SK-N-SH treated with all-trans-retinoic acid at 6 μM for 48 hours (cell line): ENCODE measurements at regions not wholly inside any gene's neighbourhood (a gene's known extent, or its start where the extent isn't known, plus 50 kb on each side); places are given as distances from the start of the nearest gene placed in this dataset.

Source experiments
- TCF4 ChIP-seq: fragments of 250-450 bp; sonication (Bioruptor Pico); IDR thresholded peaks from 2 replicates; pipeline ENCODE4 v1.8.0; 2021; ENCODE audit warnings: mild to moderate bottlenecking, moderate library complexity, borderline replicate concordance
- TOX ChIP-seq: fragments of 250-450 bp; sonication (Bioruptor Pico); IDR thresholded peaks from 2 replicates; pipeline ENCODE4 v1.8.0; 2021; ENCODE audit warnings: mild to moderate bottlenecking, moderate library complexity, borderline replicate concordance
- ZC3H10 ChIP-seq: fragments of 250-450 bp; sonication (Bioruptor Pico); IDR thresholded peaks from 2 replicates; pipeline ENCODE4 v1.5.1; 2021; ENCODE audit warnings: mild to moderate bottlenecking, moderate library complexity

- TF ChIP-seq TOX (CRISPR knock-in tag) (no peak), TCF4 (CRISPR knock-in tag) (no peak), ZC3H10 (CRISPR knock-in tag) (no peak)
Measured at GRCh38 chr6:81138236-81138635, 614.2 kb downstream of the TENT5A start.
